Subcutaneous abdominal adipose tissue (tissue), 5 donors: ENCODE measurements at regions not wholly inside any gene's neighbourhood (a gene's known extent, or its start where the extent isn't known, plus 50 kb on each side); places are given as distances from the start of the nearest gene placed in this dataset.

ENCODE experiments used
- H3K27ac ChIP-seq: one replicate; pipeline ENCODE4 v1.7.0; 2013; ENCODE audit warnings: low read depth, mild to moderate bottlenecking, inconsistent platforms, low read length, moderate library complexity
- H3K27me3 ChIP-seq, 5 donors: one replicate each; pipeline ENCODE4 v1.7.0; 2013; ENCODE audit warnings: low read length in 5 of 5, inconsistent platforms in 1 of 5; ENCODE audit not compliant: control insufficient read depth in 5 of 5, insufficient read depth in 4 of 5
- H3K36me3 ChIP-seq, 5 donors: one replicate each; pipeline ENCODE4 v1.7.0; 2013; ENCODE audit warnings: low read length in 5 of 5; ENCODE audit not compliant: control insufficient read depth in 5 of 5, insufficient read depth in 5 of 5
- H3K4me1 ChIP-seq, 5 donors: one replicate each; pipeline ENCODE4 v1.7.0; 2013; ENCODE audit warnings: low read length in 5 of 5, mild to moderate bottlenecking in 3 of 5, moderate library complexity in 1 of 5; ENCODE audit not compliant: control insufficient read depth in 5 of 5, insufficient read depth in 5 of 5
- H3K4me3 ChIP-seq, 5 donors: one replicate each; pipeline ENCODE4 v1.7.0; 2013; ENCODE audit warnings: low read length in 5 of 5, low read depth in 1 of 5
- H3K9ac ChIP-seq, 5 donors: one replicate each; pipeline ENCODE4 v1.7.0; 2013; ENCODE audit warnings: low read length in 5 of 5, mild to moderate bottlenecking in 4 of 5, moderate library complexity in 3 of 5
- H3K9me3 ChIP-seq, 5 donors: one replicate each; pipeline ENCODE4 v1.7.0; 2013; ENCODE audit warnings: low read length in 5 of 5; ENCODE audit not compliant: control insufficient read depth in 5 of 5
- donor health status: healthy.
- donor health status: healthy.
- donor health status: healthy.
- donor health status: healthy.
- donor health status: healthy.

DNA sequence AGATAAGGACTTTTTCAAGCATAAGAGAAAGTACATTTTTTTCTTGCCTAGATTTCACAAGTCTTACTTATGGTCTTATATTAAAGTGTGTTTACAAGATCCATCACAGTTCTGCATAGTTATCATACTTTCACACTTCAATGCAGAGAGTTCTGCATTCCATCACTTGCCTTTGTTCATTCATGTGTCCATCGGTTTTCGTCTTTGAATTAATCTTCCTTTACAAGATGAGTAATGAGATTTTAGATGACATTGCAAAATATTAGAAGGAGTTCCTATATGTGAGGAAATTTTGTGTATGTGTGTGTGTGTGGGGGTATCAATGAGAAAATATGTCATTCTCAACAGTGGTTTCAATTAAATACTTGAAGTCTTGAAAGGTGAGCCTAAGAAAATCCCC, 98.1 kb upstream of the GUCY1A2 start:
- H3K9ac ChIP-seq = no peak overlapping the region
- H3K4me1 ChIP-seq = no peaks in the 10 kb centered on the region
- no peaks in the 10 kb centered on the region for H3K36me3 ChIP-seq
- H3K27me3 ChIP-seq = no peaks in the 10 kb centered on the region
- H3K4me3 ChIP-seq = no peak overlapping the region
- H3K27ac ChIP-seq = no peak overlapping the region
- H3K9me3 ChIP-seq = peaks cover 0 to 10% (median 5%) of the 10 kb centered on the region in 5 donors

DNA sequence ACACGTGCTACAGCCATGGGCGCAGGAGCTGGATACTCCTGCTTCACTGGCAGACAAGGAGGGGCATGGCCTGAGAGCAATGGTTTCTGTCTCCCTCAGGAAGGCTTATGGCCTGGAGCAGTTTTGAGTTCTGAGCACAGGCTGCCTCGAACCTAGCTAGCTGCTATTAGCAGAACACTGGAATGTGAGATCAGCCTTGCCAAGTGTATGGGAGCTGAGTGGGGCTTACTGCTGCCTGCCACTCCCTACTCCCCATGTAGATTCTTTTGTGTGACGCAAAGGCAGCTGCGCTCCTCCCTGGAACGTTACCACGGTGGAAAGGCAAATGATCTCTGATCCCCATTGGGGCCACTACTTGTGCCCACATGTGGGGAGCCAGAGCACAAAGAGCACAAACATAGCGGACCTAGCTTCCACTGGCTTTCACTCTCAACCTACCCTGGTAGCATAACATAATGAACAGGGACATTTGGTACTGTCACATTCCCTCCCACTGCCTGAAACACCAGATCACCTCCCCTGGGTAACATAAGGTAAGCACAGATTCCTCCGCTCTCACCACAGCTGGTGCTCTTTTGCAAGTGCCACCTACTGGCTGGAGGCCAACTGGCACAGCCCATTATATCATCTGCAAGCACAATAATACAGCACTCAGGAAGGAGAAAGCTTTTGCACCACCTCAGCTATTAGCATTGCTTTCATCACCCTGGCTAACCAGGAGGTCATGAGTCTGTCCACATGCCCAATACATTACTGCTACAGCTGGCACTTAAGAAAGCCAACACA, 84.6 kb upstream of the GUCY1A2 start:
- Histone ChIP-seq H3K4me3 (no peak overlapping the region), H3K27me3 (no peaks in the 10 kb centered on the region), H3K36me3 (no peaks in the 10 kb centered on the region), H3K9ac (no peak overlapping the region), H3K4me1 (no peaks in the 10 kb centered on the region), H3K9me3 (peaks cover 0 to 22% (median 11%) of the 10 kb centered on the region in 5 donors), H3K27ac (no peak overlapping the region)

DNA sequence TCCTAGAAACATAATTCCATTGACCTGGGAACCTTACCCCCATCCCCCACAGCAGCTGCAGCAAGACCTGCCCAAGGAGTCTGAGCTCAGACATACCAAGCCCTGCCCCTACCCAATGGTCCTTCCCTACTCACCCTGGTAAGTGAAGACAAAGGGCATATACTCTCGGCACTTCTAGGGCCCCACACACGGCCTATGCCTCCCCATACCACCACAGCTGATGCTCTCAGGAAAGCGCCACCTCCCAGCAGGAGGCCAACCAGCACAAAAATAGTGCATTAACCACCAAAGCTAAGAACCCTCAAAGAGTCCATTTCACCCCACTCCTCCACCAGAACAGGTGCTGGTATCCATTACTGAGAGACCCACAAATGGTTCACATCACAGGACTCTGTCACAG, 74.4 kb upstream of the GUCY1A2 start:
- peaks cover 0 to 8% (median 4%) of the 10 kb centered on the region in 5 donors for H3K9me3 ChIP-seq
- no peak overlapping the region for H3K27ac ChIP-seq
- no peaks in the 10 kb centered on the region for H3K4me1 ChIP-seq
- no peak overlapping the region for H3K4me3 ChIP-seq
- no peak overlapping the region for H3K9ac ChIP-seq
- no peaks in the 10 kb centered on the region for H3K27me3 ChIP-seq
- H3K36me3 ChIP-seq = no peaks in the 10 kb centered on the region

DNA sequence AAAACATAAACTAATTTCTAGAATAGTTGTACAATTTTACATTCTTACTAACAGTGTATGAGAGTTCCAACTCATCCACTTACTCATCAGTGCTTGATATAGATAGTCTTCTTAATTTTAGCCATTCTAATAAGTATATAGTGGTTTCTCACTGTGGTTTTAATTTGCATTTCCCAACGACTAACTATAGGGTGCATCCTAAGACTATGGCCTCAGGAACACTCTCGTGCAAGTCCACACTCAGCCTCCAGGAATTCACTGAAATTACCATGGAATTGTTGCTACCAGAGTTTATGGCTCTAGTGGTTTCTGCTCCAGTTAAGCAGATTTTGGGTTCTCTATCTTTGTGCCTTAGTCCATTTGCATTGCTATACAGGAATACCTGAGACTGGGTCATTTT, 60.1 kb upstream of the GUCY1A2 start:
- Histone ChIP-seq H3K9ac (no peak overlapping the region), H3K9me3 (peaks cover 0 to 13% (median 7%) of the 10 kb centered on the region in 5 donors), H3K4me1 (no peaks in the 10 kb centered on the region), H3K27ac (no peak overlapping the region), H3K36me3 (no peaks in the 10 kb centered on the region), H3K27me3 (no peaks in the 10 kb centered on the region), H3K4me3 (no peak overlapping the region)

DNA sequence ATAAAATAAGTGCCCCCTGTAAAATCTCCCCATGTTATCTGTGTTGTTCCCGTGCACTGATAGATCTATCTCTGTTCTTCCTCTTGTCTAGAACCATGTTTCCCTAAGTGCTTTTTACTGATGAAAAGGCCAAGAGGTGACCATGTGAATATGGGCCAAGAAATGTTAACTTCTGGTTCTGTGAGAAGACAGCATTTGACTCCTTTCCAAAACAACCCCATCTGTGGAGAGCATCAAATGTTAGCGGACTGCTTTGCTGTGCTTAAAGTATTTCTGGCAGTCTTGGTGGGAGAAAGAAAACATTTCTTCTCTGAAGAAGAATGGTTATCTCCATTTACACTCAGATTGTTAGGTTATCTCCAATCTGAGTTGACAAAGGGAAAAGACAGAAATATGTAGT, 58.6 kb upstream of the GUCY1A2 start:
- H3K9ac ChIP-seq = no peak overlapping the region
- H3K9me3 ChIP-seq = peaks cover 0 to 6% (median 3%) of the 10 kb centered on the region in 5 donors
- H3K36me3 ChIP-seq = no peaks in the 10 kb centered on the region
- no peaks in the 10 kb centered on the region for H3K27me3 ChIP-seq
- H3K4me3 ChIP-seq = no peak overlapping the region
- H3K4me1 ChIP-seq = no peaks in the 10 kb centered on the region
- H3K27ac ChIP-seq = no peak overlapping the region

DNA sequence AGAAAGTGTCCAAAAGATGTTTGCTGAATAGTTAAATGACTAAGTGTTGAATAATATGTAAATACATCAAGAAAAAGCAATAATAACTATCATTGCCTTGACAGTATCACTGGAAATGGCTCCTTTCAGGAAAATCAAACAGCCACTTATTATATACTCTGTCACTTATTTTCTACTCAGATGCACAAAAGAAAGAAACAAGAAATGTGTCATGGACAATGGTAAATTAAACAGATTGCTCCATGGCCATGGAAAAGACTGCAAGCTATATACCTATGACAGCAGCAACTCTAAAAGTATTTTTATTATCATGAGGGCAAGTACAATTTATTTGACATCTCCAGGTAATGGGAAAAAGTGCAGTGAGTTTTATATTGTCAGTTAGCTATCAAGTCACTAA, 52.9 kb upstream of the GUCY1A2 start:
- Histone ChIP-seq H3K4me3 (no peak overlapping the region), H3K9me3 (no peaks in the 10 kb centered on the region), H3K4me1 (no peaks in the 10 kb centered on the region), H3K27me3 (no peaks in the 10 kb centered on the region), H3K36me3 (no peaks in the 10 kb centered on the region), H3K9ac (no peak overlapping the region), H3K27ac (no peak overlapping the region)
